Jurkat, Clone E6-1 (cell line): ENCODE measurements at regions not wholly inside any gene's neighbourhood (a gene's known extent, or its start where the extent isn't known, plus 50 kb on each side); places are given as distances from the start of the nearest gene placed in this dataset.
"Not testable (repeated sequence)": the region's sequence is repeated elsewhere in the genome, so short reads cannot be mapped to it uniquely, and the experiment has no call there.

Experiments
- DNase-seq: peaks from one replicate; pipeline ENCODE4 v3.0.0-alpha.2; 2011; ENCODE audit warnings: low read depth, low spot score
- H3K4me3 ChIP-seq: 2 replicates; pipeline ENCODE4 v1.5.1; 2011; ENCODE audit warnings: mild to moderate bottlenecking, low read length, control low read depth, moderate library complexity

DNA sequence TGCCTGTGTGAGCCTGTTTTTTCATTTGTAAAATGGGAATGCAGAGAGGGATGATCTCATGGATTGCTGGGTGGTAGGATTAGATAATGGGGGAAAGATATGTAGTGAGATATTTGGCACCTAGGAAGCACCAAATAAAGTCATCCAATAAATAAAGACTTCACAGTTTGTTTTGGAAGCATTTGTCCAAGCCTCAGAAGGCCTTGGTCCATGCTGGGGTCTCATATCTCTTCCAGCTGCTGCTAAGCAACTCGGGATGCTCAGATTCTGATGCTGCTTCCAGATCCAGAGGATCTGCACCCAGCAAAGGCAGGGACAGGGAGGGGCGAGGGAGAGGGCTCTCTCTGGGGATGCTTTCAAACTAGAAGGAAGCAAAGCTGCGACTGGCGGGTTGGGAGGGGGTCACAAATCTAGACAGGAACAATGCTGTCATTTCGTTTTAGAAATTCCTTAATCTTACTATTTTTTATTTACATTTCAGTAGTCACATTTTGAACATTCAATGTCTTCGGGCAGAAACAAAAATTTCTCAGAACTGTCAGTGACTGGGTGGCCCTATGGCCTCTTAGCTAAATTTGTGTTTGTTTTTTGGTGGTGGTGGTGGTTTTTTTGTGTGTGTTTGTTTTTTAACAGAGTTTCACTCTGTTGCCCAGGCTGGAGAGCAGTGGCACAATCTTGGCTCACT lies 114.9 kb upstream of the CDH5 start:
- H3K4me3 ChIP-seq, result no peak overlapping the region
- no peak for DNase-seq

DNA sequence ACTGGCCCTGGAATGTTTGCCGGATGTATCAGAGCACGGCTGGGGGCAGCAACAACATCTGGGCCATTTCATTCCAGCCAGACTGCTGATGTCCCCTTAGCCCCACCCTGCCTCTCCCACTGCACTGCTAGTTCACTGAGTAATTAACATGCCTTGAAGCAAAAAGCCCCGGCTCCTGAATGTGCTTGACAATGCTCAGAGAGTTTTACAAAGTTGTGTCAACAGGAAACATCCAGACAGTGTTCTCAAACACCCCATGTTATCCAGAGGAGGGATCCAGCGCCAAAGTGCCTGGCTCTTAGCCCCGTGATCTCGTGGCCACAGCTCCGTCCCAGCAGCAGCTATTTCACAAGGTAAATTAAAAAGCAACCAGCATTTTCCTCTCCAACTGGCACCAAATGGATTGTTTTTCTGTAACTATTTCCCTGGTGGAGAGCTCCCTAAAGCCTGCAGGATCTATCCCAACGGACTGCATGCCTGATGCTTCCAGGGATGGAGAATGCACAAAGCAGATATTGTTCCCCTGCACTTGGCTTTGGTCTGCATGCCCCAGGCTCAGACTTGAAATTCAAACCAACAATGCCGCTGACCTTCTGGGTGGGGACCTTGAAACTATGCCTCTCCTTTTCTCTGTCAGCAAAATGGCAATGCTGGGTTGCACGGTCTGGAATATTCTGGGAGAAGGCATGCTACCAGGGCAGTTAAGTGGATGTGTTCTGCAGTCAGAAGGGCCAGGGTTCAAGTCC lies 115.6 kb upstream of the CDH5 start:
- H3K4me3 ChIP-seq, result no peak overlapping the region
- no peak for DNase-seq

DNA sequence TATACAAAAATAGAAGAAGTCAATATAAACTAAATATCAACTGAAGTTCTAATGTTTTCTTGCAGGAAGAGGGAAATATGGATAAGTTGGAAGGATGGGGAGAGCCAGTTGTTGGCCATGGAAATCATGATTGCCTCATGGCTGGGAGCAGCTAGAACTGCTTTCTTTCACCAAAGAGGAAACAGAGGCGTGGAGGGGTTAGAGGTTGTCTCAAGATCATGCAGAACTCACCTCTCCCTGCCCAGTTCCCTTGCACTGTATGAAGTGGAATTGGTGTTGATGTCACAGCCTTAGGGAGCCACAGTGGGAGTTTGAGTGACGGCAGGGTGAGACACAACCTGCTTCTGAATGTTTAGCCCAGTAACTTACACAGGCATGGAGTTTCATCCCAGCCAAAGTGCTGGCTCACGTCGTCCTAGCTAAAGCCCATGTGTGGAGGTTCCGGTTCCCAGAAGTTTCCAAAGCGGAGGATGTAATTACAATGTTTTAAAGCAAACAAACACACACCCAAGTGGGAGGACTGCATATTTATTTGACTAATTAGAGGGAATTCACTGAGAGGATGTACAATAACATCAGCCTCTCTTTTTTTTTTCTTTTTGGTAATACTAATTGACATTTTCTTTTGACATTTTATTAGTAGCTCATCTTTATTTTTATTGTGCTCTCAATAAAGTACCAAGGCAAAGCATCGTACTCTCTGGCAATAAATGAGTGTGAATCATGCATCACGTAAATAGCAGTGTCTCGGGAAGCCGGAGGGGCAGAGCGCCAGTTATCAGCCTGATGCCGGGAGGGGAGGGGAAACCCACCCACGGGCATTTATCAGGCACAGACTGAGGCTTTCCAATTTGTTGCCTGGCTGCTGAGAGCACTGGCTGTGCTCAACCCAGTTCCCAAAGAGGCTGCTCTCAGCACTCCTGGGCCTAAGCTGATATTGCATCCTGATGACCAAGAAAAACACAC lies 118.7 kb upstream of the CDH5 start:
- H3K4me3 ChIP-seq, result no peak overlapping the region
- DNase-seq, result no peak

DNA sequence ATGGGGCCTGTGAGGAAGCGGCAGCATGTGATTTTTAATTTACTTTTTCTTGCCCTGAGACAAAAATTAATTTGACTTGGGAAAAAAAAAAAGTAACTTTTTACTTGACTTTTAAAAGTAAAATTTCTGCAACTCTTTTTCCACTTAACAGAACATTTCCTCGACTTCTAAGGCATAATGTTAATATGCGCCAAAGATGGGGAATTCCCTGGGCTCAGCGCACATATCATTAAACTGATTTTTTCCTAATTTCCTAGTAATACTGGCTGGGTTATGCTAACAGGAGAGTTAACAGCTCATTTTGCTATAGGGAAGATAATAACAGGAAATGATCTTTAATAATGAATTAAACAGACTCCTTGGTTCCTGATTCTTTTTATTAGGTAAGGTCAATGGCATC lies 120.6 kb upstream of the CDH5 start:
- no peak overlapping the region for H3K4me3 ChIP-seq
- no peak for DNase-seq

DNA sequence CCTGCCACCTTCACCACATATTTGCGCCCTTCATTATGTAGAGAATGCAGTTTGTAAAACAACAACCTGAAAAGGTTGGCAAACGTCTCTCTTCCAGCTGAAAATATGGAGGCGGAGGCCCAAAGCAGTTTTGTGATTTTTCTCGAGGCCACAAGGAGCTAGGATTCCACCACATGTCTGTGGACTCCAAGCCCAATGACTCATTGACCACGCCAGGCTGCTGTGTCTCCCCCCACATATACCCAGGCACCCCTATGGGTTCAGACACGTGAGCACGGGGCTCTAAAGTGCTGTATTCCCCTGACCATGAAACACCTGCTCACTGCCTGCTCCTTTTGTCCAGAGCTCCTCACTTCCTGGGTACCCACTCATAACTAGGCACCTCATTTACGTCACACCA lies 121.4 kb upstream of the CDH5 start:
- H3K4me3 ChIP-seq, result no peak overlapping the region
- no peak for DNase-seq

DNA sequence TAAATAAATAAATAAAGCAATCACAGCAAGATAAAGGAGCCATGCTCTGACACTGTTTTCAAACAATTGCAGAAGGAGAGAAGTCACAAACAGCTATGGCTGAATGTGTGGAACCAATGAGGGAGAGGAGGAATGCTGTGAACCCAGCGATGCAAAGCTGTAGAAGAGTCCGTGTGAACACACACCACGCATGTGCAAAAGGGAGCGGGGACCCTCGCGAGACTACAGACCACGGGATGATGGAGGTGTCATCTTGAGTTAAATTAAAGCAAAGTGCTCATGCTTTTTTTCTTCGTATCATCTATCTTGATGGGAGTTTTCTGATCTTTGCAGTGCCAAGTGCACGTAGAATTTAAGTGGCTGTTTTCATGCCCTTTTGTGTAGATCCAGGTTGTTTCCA lies 123.8 kb upstream of the CDH5 start:
- DNase-seq, result no peak
- no peak overlapping the region for H3K4me3 ChIP-seq

DNA sequence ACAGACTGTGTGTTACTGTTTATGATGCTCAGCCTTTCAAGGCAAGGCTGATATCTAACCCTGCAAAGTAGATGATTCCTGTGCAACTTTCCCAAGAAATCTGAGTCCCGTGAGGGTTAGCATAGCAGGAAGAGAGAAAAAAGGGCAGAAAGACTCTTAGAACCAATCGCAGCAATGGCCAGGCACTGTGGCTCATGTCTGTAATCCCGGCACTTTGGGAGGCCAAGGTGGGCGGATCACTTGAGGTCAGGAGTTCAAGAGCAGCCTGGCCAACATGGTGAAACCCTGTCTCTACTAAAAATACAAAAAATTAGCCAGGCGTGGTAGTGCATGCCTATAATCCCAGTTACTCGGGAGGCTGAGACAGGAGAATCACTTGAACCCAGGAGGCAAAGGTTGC lies 124.3 kb upstream of the CDH5 start:
- H3K4me3 ChIP-seq, DNase-seq: not testable (repeated sequence)

DNA sequence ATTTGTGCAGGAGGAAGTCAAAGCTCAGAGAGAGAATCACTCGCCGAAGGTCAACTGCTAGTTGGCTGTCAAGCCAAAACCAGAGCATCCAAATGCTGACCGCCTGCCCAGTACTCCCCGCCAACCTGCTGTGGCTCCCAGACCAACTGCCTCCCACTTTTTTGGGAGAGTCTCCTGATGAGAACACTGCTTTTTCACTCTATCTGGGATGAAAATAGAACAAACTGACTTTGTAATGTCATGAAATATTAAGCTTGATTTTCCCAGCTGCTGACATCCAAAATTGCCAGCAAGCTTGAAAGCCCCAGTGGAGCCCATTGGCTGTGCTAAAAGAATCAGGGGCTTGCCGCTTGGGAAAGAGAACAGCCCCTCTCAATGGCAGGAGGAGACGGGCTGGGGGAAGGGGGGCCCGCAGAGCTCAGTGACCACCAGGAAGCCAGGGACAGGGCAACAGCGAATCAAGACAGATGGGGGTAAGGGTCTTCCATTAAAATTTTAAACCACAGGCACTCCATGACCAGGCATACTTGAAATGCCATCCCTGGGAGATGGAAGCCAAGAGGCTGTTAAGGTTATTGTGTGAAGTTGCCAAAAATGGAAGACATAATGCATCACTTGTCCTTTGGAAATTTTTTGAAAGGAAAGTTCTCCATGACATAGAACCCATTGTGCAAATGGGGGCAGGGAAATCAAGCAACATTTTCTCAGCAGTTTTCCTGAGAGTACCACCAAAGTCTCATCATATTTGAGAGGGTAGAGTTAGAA lies 125.7 kb upstream of the CDH5 start:
- no peak overlapping the region for H3K4me3 ChIP-seq
- DNase-seq, result no peak

DNA sequence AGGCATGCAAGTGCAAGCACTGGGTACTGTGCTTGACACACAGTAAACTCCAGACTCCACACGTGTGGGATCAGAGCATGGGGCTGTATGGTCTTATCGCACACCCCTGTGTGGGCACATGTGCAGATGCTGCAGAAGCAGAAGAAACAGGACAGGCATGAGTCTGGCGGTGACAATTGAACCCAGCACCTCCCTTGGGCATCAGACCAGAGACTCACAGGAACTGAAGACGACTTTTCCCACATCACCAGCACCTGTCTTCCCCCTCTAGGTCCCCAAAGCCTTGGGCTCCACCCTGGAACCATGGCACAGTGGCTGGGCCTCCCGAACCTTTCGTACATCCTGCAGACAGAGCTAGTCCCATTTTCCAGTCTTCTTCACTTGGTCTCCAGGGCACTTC lies 126.4 kb upstream of the CDH5 start:
- DNase-seq, result no peak
- H3K4me3 ChIP-seq, result no peak overlapping the region

DNA sequence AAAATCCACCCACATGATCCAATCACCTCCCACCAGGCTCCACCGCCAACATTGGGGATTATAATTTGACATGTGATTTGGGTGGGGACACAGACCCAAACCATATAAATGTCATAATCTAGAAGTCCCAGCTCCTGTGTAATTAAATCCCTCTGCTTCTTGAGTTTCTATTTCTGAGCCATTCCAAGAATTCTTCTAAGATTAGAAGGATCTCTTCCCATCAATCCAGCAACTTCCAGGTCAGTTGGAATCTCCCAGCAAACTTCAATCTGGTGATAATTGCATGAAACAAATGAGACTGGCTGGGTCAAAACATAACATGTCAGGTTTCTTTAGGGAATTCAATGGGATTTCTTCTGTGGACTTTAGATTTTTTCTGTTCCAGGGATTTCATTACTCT lies 127.8 kb upstream of the CDH5 start:
- no peak overlapping the region for H3K4me3 ChIP-seq
- DNase-seq, result no peak

DNA sequence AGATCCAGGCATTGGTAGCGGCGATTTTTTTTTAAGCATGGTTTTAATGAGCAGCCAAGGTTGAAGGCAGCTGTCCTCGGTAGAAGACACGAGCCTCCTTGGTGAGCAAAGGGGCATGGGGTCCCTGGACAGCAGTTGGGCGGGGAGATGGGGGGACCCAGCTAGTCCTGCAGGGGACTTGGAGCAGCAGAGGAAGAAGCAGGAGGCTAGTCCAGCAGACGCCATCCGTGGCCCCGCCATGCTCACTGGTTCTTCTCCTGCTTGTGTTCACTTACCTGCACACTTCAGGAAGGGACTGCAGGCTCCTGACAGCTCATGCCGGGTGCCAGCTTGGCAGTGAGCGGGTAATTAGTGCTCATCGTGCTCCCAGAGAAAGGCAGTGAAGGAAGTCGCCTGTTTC lies 130.2 kb upstream of the CDH5 start:
- no peak overlapping the region for H3K4me3 ChIP-seq
- DNase-seq, result no peak

DNA sequence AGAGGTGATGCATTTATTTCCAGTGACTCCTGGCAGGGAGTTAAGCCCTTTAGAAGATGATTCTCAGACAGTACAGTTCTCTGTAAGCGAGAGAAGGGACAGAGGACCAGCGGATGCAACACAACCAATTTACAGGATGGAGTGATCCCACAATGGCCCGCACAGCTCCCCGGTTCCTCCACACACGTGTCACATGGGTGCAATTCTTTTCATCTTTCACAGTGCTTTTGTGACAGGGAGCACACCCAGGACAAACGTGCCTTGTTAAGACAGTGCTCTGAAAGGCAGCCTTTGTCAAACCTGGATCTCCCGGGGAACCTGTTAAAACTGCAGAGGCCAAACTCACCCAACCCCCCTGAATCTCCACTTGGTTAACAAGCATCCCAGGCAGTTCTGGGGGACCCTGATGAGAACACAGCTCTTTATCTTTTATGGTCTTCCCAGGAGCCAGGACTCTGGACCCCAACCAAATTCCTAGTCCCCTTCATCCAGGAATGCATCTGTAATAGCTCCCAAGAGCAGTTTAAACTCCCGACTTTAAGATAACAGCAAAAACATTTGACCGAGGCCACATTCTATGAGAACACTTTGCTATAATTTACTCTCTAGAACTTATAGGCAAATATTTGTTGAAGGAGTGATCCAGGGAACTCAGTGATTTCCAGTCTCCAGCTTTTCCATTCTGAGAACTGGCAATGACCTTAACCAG lies 134.9 kb upstream of the CDH5 start:
- DNase-seq, result no peak

DNA sequence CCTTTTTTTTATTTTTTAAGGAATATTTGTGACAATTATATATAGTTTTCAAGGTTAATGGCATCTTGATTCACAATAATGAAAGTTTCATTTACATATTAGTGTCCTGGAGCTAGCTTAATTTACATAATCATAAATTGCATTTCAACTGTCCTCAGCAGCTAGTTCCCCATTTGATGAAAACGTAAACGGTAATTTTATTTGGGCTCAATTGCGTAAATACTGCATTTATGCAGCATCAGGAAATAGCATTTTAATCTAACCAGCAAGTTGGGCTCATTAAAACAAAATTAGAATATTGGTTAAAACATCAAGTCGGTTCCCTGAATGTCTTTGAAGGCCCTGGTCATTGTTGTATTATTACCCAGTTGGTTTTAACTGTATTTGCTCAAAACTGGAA lies 136.8 kb upstream of the CDH5 start:
- H3K4me3 ChIP-seq, result no peak overlapping the region
- no peak for DNase-seq

More for the DNA sequence above, 134.9 kb upstream of the CDH5 start:
- H3K4me3 ChIP-seq, result no peak overlapping the region

DNA sequence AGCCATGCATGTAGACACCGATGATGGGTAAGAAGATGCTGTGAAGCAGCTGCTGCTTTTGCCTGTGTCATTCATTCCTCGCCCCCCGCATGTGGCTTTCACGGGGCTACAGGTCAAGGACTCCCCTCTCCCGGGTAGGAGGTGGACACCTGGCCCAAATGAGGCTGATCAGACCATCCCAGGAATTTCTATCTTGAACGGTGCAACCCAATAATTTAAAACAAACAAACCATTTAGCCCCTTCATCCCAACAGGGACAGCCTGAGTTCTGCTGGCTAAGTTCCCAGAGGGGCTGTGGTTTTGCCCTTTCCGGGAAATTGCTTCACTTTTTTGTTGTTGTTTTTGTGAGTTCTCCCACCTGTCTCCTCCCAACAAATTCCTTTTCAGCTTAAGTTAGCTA lies 137.7 kb upstream of the CDH5 start:
- H3K4me3 ChIP-seq, result no peak overlapping the region
- no peak for DNase-seq

DNA sequence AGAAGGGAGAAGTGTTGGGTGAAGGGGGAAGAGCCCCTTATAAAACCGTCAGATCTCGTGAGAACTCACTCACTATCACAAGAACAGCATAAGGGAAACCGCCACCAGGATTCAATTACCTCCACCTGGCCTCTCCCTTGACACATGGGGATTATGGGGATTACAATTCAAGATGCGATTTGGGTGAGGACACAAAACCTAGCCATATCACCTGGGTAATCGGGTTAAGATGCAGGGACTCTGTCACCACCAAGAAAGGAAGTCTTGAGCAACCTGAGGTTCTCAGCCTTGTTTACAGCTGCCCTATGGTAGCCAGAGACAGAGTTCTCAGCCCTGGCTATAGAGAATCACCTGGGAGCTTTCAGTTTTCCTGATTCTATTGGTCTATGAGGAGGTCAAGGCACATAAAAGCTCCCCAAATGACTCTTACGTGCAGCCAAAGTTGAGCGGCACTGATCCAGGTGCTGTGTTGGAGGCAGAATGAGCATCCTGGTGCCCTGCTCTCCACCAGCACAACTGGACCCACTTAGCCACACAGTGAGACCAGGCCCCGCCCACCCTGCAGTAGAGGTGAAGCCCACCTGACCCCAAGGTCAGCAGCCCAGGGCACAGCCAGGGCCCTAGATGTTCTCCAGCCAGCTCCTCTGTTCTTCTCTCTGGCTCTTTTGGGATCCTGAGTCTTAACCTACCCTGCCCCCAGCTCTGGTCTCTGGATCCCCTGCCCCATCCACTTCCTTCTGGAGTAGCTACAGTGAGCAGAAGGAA lies 138.5 kb upstream of the CDH5 start:
- H3K4me3 ChIP-seq, result no peak overlapping the region
- DNase-seq, result no peak

DNA sequence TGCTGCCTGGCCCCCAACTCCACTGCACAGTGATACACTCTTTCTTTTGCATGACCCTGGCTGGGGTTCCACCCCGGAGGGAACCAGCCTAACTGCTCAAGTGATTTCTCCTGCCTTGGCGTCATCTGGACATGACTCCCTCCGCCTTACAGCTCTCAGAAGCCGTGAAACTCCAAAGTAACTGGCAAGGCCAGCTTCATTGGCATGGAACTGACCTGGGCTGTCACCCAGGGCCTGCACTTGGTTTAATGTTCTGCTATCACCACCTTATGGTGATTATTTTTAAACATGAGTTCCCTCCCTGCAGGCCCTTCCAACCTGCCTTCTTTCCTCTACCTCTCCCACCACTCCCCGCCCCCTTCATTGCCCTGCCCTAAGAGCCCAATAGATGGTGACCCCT lies 139.7 kb upstream of the CDH5 start:
- DNase-seq, result no peak
- H3K4me3 ChIP-seq, result no peak overlapping the region

DNA sequence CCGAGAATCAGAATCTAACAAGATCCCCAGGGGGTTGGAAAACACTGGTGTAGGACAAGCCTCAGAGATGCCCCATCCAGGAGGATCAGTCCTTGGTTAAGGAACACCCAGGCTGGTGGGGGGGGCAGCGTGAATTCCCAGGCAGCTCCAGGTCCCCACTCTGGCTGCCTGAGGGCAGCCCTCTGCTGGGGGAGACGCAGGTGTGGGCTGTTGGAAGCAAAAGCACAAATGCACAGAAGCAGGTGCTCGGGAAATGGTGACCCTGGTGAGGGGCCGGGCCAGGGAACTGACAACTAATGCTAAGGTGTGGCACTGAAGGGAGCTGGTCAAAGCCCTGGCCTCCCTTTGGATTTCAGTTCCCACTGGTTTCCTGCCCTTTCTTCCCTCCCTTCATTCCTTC lies 140.8 kb upstream of the CDH5 start:
- no peak for DNase-seq
- H3K4me3 ChIP-seq, result no peak overlapping the region

DNA sequence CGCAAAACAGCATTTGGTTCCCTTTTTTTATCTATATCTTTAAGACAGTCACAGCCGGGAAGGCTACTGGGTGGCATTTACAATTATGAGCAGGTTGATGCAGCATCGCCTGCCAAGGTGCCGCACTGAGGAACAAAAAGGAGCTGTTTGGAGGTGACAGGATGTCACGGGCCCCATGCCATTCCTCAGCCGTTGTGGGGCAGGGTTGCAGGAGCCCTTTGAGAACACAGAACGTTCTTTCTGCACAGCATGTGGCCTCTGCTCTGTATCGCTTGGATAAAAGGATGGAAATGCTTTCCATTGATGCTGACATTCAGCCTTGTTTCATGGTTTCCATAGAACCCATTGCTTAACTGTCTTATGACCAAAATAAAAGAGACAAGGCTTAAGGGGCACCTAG lies 141.9 kb upstream of the CDH5 start:
- DNase-seq, result no peak
- H3K4me3 ChIP-seq, result no peak overlapping the region
